Activated T-cell treated with anti-CD3 and anti-CD28 coated beads, Interleukin-2, amount 50 U/mL, for 1 hour (primary cell): ENCODE measurements at regions not wholly inside any gene's neighbourhood (a gene's known extent, or its start where the extent isn't known, plus 50 kb on each side); places are given as distances from the start of the nearest gene placed in this dataset.
"Not testable (repeated sequence)": the region's sequence is repeated elsewhere in the genome, so short reads cannot be mapped to it uniquely, and the experiment has no call there.

ENCODE experiments used
- DNase-seq: peaks from one replicate; pipeline ENCODE4 v3.0.0-alpha.2; 2020

DNA sequence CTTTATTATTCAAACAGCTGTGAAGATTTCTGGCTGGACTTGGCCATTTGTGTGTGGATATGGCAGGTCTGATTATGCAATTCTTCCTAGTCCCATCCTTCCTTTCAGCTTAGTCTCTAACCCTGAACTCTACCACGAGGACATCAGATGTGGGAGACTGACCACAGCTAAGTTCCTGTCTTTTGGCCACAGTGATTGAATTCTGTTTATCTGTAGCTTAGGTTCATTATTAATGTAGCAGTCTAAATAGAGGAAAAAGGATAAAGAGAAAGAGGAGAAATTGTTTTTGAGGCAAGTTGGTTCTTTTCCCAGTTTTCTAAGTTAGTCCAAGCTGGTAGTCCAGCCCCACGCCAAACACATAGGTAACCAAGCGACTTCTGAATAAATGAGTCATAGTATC is 598.9 kb downstream of the RFPL4B start:
- no peak for DNase-seq

GRCh38 chr6:112947507-112947906 is 600.4 kb downstream of the RFPL4B start:
- DNase-seq, result no peak

GRCh38 chr6:112951829-112952228 is 604.7 kb downstream of the RFPL4B start:
- DNase-seq, result no peak

DNA sequence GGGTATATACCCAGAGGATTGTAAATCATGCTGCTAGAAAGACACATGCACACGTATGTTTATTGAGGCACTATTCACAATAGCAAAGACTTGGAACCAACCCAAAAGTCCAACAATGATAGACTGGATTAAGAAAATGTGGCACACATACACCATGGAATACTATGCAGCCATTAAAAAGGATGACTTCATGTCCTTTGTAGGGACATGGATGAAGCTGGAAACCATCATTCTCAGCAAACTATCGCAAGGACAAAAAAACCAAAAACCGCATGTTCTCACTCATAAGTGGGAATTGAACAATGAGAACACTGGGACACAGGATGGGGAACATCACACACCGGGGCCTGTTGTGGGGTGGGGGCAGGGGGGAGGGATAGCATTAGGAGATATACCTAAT is 608.6 kb downstream of the RFPL4B start:
- not testable (repeated sequence) for DNase-seq

- no peak for DNase-seq
These were observed 609.8 kb downstream of the RFPL4B start for GRCh38 chr6:112956696-112957535.

DNA sequence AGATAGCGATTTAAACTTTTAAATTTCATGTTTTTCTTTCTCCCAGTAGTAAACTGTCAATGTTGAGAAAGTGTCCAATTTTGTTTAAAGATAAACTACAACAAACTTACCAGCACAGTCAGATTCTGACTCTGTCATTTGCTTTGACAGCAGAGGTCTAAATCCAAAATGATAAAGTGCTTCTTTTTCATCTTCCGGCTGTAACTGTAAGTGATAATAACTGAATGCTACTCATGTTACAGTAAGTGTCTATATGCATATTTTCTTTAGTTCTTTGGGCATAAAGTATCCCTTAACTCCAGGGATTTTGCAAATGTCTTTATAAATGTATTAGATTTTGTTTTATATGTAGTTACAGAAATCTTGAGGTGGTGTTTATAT is 610.4 kb downstream of the RFPL4B start:
- no peak for DNase-seq

DNA sequence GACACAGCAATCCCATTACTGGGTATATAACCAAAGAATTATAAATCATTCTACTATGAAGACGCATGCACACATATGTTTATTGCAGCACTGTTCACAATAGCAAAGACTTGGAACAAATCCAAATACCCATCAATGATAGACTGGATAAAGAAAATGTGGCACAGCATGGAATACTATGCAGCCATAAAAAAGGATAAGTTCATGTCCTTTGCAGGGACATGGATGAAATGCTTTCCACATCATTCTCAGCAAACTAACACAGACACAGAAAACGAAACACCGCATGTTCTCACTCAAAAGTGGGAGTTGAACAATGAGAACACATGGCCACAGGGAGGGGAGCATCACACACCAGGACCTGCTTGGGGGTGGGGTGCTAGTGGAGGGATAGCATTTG is 613.0 kb downstream of the RFPL4B start:
- DNase-seq, result not testable (repeated sequence)

DNA sequence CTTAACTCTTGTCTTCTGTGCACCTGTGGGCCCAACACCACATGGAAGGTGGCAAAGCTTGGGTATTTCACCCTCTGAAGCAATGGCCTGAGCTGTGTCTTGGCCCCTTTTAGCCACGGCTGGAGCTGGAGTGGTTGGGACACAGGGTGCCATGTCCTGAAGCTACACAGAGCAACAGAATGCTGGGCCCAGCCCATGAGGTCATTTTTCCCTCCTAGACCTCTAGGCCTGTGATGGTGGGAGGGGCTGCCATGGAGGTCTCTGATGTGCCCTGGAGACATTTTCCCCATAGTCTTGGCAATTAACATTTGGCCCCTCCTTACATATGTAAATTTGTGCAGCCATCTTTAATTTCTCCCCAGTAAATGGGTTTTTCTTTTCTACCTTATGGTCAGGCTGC is 620.8 kb downstream of the RFPL4B start:
- DNase-seq, result no peak

DNA sequence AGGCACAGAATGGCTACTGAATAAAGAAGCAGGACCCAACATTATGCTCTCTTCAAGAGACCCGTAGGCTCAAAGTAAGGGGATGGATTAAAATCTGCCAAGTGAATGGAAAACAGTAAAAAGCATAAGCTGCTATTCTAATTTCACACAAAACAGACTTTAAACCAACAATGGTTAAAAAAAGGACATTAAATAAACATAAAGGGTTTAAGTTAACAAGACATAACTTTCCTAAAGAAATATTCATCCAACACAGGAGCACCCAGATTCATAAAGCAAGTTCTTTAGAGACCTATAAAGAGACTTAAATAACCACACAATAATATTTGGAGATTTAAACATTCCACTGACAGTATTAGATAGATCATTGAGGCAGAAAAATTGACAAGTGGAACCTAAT is 624.5 kb downstream of the RFPL4B start:
- no peak for DNase-seq

GRCh38 chr6:112974931-112975330 is 627.8 kb downstream of the RFPL4B start:
- not testable (repeated sequence) for DNase-seq

DNA sequence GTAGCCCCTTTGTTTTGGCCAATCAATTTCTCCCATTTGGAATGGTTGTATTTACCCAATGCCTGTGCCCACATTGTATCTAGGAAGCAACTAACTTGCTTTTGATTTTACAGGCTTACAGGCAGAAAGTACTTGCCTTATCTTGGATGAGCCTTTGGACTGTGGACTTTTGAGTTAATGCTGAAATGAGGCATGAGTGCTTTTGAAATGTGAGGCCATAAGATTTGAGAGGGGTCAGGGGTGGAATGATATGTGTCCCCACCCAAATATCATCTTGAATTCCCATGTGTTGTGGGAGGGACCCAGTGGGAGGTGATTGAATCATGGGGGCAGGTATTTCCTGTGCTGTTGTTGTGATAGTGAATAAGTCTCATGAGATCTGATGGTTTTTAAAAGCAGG is 629.4 kb downstream of the RFPL4B start:
- DNase-seq, result not testable (repeated sequence)

DNA sequence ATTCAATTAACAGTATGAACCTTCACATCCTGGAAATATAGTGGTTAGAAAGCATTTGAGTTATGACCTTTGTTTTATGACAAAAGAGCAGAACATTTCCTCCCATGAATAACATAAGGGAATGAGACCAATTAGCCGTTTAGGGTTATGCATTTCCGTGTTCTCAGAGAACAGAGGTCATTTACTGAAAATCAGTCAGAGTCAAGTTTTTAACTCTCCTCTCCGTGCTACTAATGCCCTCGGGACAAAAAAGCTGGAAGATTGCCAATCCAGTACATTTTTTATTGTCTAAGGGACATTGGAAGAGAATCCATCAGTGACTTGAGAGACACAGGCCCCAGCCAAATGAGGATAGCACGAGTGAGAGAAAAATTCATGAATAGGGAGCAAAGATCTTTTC is 632.7 kb downstream of the RFPL4B start:
- DNase-seq, result no peak

GRCh38 chr6:112980676-112981075 is 633.5 kb downstream of the RFPL4B start:
- no peak for DNase-seq

DNA sequence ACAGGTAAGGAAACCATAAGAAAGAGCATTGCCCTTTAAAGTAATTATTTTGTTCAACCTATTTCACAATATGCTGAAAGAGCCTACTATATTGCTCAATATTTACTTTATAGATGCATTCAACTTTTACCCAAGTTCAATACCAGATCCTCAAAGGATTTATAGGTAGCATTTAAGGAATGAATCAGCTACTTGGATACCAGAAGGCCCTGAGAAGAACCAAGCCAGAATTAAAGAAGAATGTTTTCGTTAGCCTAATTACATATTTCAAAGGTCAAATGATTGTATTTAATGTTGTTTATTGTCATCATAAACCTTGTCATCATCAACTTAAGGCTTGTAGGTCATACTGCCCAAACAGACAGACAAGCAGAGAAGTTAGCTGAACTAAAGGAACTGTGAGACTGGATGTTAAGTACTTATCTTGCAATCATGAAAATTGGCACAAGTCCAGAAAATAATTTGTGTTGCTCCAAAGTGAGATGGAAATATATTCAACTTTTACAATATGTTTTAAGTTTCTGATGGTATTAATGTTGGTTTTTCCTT is 636.7 kb downstream of the RFPL4B start:
- no peak for DNase-seq

- no peak for DNase-seq
These were observed 637.8 kb downstream of the RFPL4B start for GRCh38 chr6:112984899-112985298.

GRCh38 chr6:112986321-112986720 is 639.2 kb downstream of the RFPL4B start:
- DNase-seq, result no peak

DNA sequence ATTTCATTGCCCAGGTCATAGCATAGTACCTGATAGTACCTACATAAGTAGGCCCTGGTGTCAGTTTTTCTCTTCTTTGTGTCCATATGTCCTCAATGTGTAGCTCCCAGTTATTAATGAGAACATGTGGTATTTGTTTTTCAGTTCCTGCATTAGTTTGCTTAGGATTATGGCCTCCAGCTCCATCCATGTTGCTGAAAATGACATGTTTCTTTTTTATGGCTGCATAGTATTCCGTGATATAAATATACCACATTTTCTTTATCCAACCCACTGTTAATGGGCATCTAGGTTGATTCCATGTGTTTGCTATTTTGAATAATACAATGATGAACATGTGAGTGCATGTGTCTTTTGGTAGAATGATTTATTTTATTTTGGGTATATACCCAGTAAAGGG is 641.6 kb downstream of the RFPL4B start:
- no peak for DNase-seq

GRCh38 chr6:112990971-112991370 is 643.8 kb downstream of the RFPL4B start:
- DNase-seq, result no peak

DNA sequence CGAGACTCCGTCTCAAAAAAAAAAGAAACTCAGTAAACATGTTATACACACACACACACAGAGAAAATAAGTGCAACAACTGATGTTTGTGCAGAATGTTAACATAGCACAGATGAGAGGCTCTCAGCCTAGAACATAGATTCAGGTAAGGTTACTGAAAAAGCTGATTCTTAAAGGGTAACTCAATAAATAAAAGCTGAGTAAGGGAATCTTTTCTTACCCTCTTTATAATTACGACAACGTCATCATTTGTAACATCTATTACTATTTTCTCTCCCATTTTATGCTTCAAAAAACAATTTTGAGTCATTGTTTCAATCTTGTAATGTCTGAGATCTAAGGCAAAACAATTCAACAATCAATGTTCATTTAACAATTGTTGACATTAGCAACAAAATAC is 644.8 kb downstream of the RFPL4B start:
- no peak for DNase-seq

DNA sequence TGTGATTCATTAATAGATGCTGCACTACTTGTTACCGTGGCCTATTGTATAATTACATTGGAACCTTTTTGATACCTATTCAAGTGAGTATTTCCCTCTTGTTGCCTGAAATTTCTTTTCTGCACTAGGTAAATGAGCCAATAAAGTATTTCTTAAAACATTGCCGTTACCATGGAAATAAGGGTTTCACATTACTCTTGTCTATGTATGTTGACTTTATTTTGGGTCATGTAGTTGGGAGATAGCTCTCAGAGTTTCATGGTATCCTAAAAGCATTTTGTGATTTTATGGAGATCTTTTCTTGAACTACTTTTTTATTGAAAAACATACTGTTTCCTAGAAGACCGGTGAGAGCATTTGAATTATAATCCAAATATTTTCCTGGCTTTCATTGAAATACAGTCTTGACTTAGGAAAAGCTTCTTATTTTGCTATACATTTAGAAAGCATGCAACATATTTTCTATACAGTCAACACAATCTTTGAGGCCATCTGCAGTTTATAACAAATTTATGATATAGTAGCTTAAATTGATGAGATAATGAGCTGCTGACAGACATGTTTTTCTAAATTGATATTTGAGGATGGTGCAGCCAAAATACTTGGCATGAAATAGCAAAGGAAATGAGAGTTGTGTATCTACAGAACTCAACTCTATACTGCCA is 650.4 kb downstream of the RFPL4B start:
- DNase-seq, result no peak

DNA sequence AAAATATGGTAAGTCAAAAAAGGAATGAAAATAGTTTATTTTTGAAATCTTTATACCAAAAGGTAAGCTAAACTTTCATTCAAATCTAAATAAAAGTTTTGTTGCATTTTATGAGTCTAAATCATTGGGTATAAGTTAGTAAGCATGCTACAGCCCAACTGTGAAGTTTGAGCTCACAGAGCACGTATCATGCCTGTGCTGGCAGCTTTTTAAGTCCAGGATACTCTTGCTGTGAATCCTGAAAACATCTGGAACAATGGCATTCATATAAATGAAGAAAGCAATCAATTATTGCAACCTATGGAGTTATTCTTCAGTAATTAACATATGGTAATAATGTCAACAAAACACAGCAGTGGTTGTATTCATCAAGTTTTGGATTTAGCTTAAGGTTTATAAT is 656.9 kb downstream of the RFPL4B start:
- DNase-seq, result no peak

DNA sequence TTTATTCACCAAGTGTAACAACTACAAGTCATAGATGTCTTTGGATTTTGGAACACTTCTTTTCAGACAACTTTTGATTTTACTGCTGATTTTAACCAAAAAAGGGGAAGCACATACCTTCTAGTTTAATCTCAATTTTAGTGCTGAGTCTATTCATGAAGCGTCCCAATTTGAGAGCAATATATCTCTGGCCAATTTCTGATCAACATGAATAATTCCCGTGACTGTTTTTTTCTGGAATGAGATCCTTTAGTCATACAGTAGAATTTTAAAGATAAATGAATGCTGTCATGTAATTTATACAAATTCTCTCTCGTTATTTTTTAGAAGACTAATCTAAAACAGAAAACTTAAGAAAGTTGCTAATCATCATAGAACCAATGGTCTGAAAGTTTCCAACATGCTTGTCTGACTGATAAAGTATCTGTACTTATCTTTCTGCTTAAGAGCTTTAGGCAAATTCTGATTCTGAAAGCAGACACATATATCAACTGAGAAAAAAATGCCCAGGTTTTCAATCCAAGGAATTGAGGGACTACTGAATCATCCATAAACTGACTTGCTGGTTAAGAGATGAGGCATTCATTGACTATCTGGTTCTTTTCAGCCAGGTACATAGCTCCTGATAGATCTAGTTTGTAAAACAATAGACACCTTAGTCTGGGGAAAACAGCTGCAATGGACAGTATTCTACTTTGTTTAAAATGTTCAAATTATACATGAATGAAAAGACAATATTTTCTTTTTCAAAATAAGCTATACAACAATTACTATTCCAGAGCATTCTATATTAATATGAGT is 657.5 kb downstream of the RFPL4B start:
- DNase-seq, result no peak

DNA sequence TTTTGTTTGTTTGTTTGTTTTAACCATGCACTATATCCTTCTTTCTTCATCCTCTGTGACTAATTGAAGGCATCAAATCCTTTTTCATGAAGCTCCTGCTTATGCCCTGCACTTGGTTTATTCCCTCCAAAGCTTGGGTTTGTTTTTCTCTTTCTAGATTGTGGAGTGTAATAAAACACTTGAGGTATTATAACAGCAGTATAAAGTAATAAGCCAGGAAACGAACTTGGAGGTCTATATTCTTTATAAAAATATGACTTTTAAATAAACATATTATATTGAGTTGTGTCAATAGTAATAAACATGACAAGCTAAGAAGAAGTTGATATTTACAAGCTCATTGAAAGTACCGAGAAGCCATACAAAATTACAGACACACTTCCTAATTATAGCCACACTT is 659.4 kb downstream of the RFPL4B start:
- DNase-seq, result no peak
